HG02623 (cell line): ENCODE measurements at regions not wholly inside any gene's neighbourhood (a gene's known extent, or its start where the extent isn't known, plus 50 kb on each side); places are given as distances from the start of the nearest gene placed in this dataset.

Experiments
- ATAC-seq: cut with Tn5 transposase; IDR thresholded peaks from one replicate; pipeline ENCODE4 v1.9.1; 2021; ENCODE audit warnings: moderate library complexity; ENCODE audit not compliant: unreplicated experiment

- ATAC-seq, result no peak
Observed at GRCh38 chr12:67928621-67929383, 60.4 kb upstream of the IFNG-AS1 start.

GRCh38 chr12:67929384-67929772, 59.9 kb upstream of the IFNG-AS1 start:
- no peak for ATAC-seq

- ATAC-seq, result no peak
Observed at GRCh38 chr12:67937822-67938221, 51.4 kb upstream of the IFNG-AS1 start.
